T-helper 17 cell (primary cell): ENCODE measurements at regions not wholly inside any gene's neighbourhood (a gene's known extent, or its start where the extent isn't known, plus 50 kb on each side); places are given as distances from the start of the nearest gene placed in this dataset.

Source experiments
- ATAC-seq: fragments of 150-1000 bp; cut with Tn5 transposase; 2 replicates; pipeline ENCODE4 v1.10.0; 2021; ENCODE audit warnings: mild to moderate bottlenecking, moderate library complexity
- DNase-seq, 3 donors: peaks; one replicate each; pipeline versions ENCODE4 v3.0.0 to v3.0.0-alpha.2; 2020 to 2021
- H3K9me3 ChIP-seq: one replicate; pipeline ENCODE4 v1.7.0; 2013; ENCODE audit warnings: low read length, mild to moderate bottlenecking; ENCODE audit not compliant: control insufficient read depth, poor library complexity, severe bottlenecking
- H3K27ac Mint-ChIP-seq: one replicate; pipeline ENCODE4 v1.8.0; 2022; ENCODE audit warnings: mild to moderate bottlenecking, moderate library complexity, mixed read lengths
- H3K27me3 Mint-ChIP-seq: one replicate; pipeline ENCODE4 v1.8.0; 2022; ENCODE audit warnings: mixed read lengths
- H3K36me3 Mint-ChIP-seq: one replicate; pipeline ENCODE4 v1.8.0; 2022; ENCODE audit warnings: low read depth, mixed read lengths
- H3K4me1 Mint-ChIP-seq: one replicate; pipeline ENCODE4 v1.8.0; 2022; ENCODE audit warnings: mild to moderate bottlenecking, mixed read lengths
- H3K4me3 Mint-ChIP-seq: one replicate; pipeline ENCODE4 v1.8.0; 2022; ENCODE audit warnings: mild to moderate bottlenecking, moderate library complexity, mixed read lengths

DNA sequence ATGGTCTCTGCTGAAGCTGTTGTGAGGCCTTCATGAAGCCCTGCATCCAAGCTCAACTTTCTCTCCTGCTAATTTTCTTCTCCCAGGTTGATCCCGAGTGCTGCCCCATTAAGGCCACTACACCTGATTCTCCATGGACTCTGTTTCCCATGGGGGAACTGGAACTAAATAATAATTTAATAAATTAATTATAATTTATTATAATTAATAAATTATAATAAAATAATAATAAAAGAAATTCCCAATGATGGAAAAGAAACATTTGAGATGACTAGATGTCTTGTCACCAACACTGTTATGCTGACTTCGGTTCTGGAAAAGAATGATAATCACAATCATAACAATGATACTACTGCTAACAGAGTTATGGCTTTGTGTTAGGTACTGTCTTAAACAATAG lies 211.2 kb upstream of the ZP4 start:
- ATAC-seq (no peak), DNase-seq (no peak)
- Mint-ChIP-seq H3K4me1 (no peaks in the 10 kb centered on the region), H3K27ac (no peak overlapping the region), H3K27me3 (no peaks in the 10 kb centered on the region), H3K36me3 (no peaks in the 10 kb centered on the region), H3K4me3 (no peak overlapping the region)
- no peaks in the 10 kb centered on the region for H3K9me3 ChIP-seq

DNA sequence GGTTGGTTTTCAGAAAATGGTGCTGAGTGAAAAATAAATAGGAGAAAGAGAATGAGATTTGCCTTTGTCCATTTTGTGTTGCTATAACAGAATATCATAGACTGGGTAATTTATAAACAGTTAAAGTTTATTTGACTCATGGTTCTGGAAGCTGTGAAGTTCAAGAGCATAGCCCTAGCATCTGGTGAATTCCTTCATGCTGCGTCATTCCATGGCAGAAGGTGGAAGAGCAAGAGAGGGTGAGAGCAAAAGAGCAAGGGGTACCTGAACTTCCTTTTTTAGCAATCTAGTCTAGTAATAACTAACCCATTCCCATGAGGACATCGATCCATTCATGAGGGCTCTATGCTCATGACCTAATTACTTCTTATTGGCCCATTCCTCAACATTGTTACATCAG lies 209.1 kb upstream of the ZP4 start:
- ATAC-seq (no peak), DNase-seq (no peak)
- Mint-ChIP-seq H3K4me3 (no peak overlapping the region), H3K27me3 (no peaks in the 10 kb centered on the region), H3K4me1 (no peaks in the 10 kb centered on the region), H3K36me3 (no peaks in the 10 kb centered on the region), H3K27ac (no peak overlapping the region)
- H3K9me3 ChIP-seq, result no peaks in the 10 kb centered on the region

DNA sequence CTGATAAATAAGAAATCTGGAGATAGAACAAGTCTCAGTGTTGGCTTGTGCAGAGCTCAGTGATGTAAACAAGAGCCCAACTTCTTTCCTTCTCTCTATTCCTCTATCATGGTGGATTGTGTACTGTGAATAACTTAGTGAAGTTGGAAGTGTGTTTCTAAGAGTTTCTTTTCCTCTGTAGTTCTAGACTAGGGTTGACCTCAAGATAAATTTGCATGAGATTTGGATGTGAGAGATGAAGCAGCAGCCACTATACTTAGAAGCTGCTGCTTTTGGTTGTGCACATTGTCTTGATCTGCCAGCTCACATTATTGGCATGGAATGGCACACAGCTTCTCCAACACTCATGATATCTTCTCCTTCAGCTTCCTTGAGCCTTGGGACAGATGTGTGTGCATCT lies 198.9 kb upstream of the ZP4 start:
- no peaks in the 10 kb centered on the region for H3K4me1 Mint-ChIP-seq
- no peaks in the 10 kb centered on the region for H3K36me3 Mint-ChIP-seq
- no peak overlapping the region for H3K27ac Mint-ChIP-seq
- ATAC-seq (no peak), DNase-seq (no peak)
- no peak overlapping the region for H3K4me3 Mint-ChIP-seq
- H3K27me3 Mint-ChIP-seq, result no peaks in the 10 kb centered on the region
- no peaks in the 10 kb centered on the region for H3K9me3 ChIP-seq

DNA sequence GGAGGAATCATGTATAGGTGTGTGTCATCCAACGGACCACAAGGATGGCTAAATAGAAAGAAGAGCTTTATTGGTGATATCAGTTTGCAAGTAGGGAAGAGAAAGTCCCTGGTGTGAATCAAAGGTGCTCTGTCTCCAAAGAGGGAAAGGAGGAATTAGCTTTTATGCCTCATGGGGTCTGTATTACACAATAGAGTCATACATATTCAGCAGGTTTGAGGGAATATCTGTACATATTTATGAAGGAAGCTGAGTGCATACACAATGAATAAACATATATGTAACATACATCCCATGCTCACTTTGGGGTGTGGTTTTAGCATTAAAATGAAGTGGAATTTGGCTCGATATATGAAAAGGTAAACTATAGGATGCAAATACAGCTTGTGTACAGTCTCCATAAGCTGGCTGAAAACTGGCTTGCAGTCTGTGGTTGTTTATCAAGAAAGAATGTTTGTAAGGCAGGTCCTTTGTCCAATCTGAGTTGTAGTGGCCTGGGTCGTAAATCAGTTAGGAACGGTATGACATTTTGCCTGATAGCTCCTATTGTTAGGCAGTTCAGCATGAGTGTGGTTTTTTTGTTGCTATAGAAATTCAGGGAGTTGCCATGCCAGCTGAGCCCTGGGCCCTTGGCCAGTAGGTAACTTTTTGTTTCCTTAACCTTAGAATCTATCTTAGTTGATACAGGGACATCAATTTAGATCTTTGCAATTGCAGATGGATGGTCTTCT lies 198.0 kb upstream of the ZP4 start:
- Mint-ChIP-seq H3K4me1 (no peaks in the 10 kb centered on the region), H3K36me3 (no peaks in the 10 kb centered on the region), H3K4me3 (no peak overlapping the region), H3K27ac (no peak overlapping the region), H3K27me3 (no peaks in the 10 kb centered on the region)
- ATAC-seq, result no peak
- no peaks in the 10 kb centered on the region for H3K9me3 ChIP-seq
- no peak for DNase-seq

DNA sequence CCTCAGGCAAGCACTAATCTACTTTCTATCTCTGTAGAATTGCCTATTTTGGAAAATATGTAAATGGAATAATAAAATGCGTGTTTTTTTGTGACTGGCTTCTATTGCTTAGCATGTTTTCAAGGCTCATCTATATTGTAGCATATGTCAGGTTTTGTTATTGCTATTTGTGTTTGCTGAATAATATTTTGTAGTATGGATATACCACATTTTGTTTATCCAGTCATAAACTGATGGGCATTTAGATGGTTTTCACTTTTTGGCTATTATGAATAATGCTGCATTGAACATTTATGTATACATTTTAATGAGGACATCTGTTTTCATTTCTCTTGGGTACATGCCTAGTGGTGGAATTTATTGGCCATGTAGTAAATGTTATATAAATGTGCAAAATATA lies 183.3 kb upstream of the ZP4 start:
- Mint-ChIP-seq H3K4me1 (no peaks in the 10 kb centered on the region), H3K36me3 (no peaks in the 10 kb centered on the region), H3K27ac (no peak overlapping the region), H3K27me3 (no peaks in the 10 kb centered on the region), H3K4me3 (no peak overlapping the region)
- no peak for ATAC-seq
- no peaks in the 10 kb centered on the region for H3K9me3 ChIP-seq
- no peak for DNase-seq

DNA sequence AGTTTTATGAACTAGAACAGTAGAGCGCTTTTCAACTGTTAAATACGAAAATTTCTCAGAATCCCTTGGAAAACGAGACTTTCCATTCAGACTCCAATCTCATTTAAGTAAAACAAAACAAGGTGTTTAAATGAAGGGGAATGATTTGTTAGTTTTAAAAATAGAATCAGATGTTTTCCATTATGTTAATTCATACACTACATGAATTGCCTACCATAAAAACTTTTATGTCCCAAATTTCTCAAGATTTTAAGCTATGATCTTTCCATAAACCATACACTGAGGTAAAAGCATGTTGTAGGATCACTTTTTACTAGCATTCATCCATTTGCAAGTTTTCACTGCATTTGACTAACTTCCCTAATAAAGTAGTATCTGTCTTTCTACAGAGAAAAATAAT lies 180.3 kb upstream of the ZP4 start:
- Mint-ChIP-seq H3K27me3 (no peaks in the 10 kb centered on the region), H3K27ac (no peak overlapping the region), H3K4me1 (no peaks in the 10 kb centered on the region), H3K4me3 (no peak overlapping the region), H3K36me3 (no peaks in the 10 kb centered on the region)
- H3K9me3 ChIP-seq, result no peaks in the 10 kb centered on the region
- DNase-seq (no peak), ATAC-seq (no peak)

DNA sequence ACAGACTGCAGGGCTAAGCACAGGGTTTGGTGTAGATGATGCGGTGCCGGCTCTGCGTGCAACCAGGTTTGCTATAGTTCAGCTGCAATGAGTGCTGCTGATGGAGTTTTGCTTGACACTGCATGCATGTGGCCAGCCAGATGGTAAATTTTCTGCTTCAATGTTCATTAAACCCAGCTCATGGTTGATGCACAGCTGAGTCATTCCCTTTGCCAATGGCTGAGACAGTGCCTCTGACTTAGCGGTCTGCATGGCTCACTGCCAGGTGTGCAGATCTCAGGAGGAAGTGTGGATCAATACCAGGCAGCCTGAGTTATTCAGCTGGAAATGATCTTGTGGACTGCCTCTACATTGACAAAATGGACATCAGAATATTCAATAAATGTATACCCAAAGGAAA lies 172.7 kb upstream of the ZP4 start:
- ATAC-seq, result no peak

DNA sequence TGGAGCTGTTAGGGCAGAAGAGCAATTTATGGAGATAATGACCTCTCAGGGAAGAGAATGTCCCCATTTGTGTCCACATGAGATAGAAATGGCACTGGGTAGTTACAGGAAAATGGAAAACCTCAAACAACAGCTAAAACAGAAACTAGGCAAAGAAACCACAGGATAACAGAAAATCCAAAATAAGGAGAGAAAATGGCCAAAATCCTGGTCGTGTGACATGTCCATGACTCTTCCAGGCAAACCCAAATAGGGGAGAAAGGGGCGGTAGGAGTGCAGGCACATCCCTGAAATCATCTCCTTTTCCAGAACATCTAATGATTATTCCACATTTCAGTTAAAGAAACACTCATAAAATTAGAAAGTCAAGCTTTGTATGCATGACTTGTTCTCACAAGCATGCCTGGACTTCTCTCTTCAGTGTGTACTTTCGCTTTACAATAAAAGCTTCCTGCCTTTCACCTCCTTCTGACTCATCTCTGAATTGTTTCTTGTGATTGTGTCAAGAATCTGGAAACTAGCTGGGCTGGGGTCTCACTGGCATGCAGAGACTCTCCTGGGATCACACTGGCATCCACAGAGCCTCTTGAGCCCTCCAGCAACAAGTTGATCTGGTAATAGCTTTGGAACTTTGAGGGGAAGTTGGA lies 171.4 kb upstream of the ZP4 start:
- H3K9me3 ChIP-seq, result no peaks in the 10 kb centered on the region
- Mint-ChIP-seq H3K27me3 (no peaks in the 10 kb centered on the region), H3K4me3 (no peak overlapping the region), H3K27ac (no peak overlapping the region), H3K36me3 (no peaks in the 10 kb centered on the region), H3K4me1 (no peaks in the 10 kb centered on the region)
- no peak for ATAC-seq
- DNase-seq, result no peak

More for the DNA sequence above, 172.7 kb upstream of the ZP4 start:
- Mint-ChIP-seq H3K4me1 (no peaks in the 10 kb centered on the region), H3K27ac (no peak overlapping the region), H3K36me3 (no peaks in the 10 kb centered on the region), H3K27me3 (no peaks in the 10 kb centered on the region), H3K4me3 (no peak overlapping the region)
- no peaks in the 10 kb centered on the region for H3K9me3 ChIP-seq
- no peak for DNase-seq

DNA sequence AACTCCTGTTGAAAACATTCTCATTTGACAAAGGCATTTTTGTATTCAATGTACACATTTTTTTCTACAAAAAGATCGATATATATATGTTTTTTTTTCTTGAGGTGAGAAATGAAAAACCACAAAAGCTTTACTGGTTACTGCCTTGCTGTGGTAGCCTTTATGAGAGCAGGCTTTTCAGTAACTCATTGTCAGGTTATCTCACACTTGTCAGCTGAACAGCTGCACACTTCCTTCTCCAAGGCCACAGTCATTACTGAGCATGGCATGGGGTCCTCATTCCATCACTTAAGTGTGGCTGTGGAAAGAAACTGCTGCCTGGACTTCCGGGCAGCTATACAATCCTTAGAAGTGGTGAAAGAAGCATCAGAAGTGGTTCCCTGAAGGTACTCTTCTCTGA lies 169.3 kb upstream of the ZP4 start:
- H3K27ac Mint-ChIP-seq, result no peak overlapping the region
- H3K36me3 Mint-ChIP-seq, result no peaks in the 10 kb centered on the region
- H3K27me3 Mint-ChIP-seq, result no peaks in the 10 kb centered on the region
- ATAC-seq (no peak), DNase-seq (no peak)
- H3K4me3 Mint-ChIP-seq, result no peak overlapping the region
- no peaks in the 10 kb centered on the region for H3K4me1 Mint-ChIP-seq
- peaks cover 3% of the 10 kb centered on the region for H3K9me3 ChIP-seq

DNA sequence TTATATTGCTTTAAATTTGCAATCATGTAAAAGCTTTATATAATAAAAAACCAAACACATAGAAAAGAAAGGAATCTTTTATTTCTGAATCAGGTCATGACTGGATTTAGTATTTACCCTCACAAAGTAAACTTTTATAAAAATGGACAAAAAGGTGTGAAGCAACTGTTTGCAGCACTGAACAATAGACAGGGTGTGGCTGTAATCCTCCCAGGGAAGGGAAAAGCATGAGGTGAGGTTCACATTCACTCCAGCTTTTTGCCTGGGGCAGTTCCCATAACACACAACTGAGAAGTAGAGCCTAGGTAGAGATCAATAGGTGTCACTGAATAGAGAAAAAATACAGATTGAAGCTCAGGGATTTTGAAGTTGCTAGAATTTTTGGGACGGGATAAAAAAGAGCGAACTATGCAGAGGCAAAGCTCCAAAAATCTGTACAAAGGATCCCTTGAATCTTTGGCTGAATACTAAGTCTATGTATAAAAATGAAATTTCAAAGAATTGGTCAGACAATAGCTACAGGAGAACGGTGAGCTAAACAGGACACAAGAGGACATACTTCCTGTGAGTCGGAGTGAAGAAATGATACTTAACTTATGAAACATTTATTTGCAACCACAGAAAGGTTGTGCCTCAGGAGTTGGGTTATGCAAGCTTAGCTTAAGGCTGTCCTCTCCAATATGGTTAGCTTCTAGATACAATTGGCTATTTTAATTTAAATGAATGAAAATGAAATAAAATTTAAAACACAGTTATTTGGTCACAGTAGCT lies 162.0 kb upstream of the ZP4 start:
- ATAC-seq, result no peak
- no peaks in the 10 kb centered on the region for H3K36me3 Mint-ChIP-seq
- DNase-seq, result no peak

DNA sequence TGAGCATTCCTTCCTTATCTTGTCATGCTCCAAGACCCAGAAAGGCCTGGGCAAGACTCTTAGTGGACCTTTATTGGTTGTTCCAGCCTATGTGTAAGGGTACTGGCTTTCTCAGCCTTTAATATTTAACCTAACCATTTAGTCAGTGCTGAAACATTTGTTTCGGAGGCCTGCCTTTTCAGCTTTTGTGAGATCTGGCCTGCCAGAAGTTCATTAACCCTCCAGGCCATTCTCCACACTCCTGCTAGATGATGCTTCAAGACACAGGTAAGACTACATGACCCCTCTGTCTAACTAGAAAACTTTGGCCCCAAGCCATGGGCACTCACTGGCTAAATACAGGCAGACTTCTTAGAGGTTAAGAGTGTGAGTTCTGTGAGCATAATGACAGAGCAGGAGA lies 138.4 kb upstream of the ZP4 start:
- no peaks in the 10 kb centered on the region for H3K9me3 ChIP-seq
- no peak for ATAC-seq
- Mint-ChIP-seq H3K27ac (no peak overlapping the region), H3K27me3 (no peaks in the 10 kb centered on the region), H3K4me1 (no peaks in the 10 kb centered on the region), H3K36me3 (no peaks in the 10 kb centered on the region), H3K4me3 (no peak overlapping the region)
- no peak for DNase-seq

More for the DNA sequence above, 162.0 kb upstream of the ZP4 start:
- Mint-ChIP-seq H3K4me3 (no peak overlapping the region), H3K4me1 (no peaks in the 10 kb centered on the region), H3K27me3 (no peaks in the 10 kb centered on the region), H3K27ac (no peak overlapping the region)
- peaks cover 3% of the 10 kb centered on the region for H3K9me3 ChIP-seq

DNA sequence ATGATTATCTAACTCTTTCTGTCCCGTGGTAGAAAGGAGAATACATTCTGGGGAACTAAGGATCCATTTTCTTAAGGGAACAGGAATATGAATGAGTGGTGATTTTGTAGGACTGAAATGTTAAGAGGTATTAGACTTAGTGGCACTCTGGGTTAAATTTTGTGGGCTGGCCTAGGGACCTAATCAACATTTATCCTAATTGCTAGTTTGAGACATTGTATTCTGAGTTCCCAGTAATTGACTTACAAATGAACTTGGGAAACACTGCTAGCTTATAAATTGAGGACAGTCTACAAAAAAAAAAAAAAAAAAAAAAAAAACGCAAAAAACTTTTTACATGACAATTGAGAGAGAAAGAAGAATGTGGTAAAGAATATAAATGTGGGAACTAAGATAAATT lies 136.6 kb upstream of the ZP4 start:
- no peak for DNase-seq
- no peaks in the 10 kb centered on the region for H3K9me3 ChIP-seq
- H3K27me3 Mint-ChIP-seq, result no peaks in the 10 kb centered on the region
- H3K27ac Mint-ChIP-seq, result no peak overlapping the region
- H3K4me3 Mint-ChIP-seq, result no peak overlapping the region
- no peak for ATAC-seq
- H3K4me1 Mint-ChIP-seq, result no peaks in the 10 kb centered on the region
- no peaks in the 10 kb centered on the region for H3K36me3 Mint-ChIP-seq

DNA sequence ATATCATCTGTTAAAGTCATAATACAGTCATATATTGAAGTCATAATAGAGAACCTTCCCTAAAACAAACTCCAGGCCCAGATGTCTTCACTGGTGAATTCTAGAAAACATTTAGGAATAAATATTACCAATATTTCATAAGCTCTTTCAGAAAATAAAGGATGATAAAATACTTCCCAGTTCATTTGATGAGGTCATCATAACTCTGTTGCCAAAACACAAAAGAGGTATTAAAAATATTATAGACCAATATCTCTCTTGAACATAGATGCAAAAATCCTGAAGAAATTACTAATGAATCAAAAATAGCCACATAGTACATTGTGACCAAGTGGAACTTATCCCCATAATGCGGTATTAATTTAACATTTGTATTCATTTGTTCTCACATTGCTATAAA lies 132.4 kb upstream of the ZP4 start:
- no peak for ATAC-seq
- Mint-ChIP-seq H3K36me3 (no peaks in the 10 kb centered on the region), H3K4me3 (no peak overlapping the region), H3K27me3 (no peaks in the 10 kb centered on the region), H3K4me1 (no peaks in the 10 kb centered on the region), H3K27ac (no peak overlapping the region)
- H3K9me3 ChIP-seq, result no peaks in the 10 kb centered on the region
- DNase-seq, result no peak
